ENCODE measurements at regions not wholly inside any gene's neighbourhood (a gene's known extent, or its start where the extent isn't known, plus 50 kb on each side); places are given as distances from the start of the nearest gene placed in this dataset.

DNA sequence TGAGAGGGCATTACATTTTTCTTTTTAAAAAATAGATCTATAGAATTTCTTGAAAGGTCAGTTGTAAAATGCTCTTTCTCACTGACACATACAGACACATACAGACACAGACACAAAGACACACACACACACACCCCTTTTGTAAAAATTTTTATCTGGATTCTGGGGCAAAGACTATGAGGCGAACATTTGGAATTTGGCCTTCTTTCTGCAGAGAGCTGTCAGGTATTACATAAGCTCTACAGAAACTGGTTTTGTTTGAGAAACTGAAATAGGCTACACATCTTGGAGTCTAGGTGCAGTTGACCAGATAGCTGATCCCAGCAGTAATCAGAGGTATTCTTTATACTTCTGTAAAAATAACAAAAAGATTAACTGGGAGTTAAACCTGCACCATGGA, 315.9 kb upstream of the RPS23 start:
- TF ChIP-seq, protein P1, sequence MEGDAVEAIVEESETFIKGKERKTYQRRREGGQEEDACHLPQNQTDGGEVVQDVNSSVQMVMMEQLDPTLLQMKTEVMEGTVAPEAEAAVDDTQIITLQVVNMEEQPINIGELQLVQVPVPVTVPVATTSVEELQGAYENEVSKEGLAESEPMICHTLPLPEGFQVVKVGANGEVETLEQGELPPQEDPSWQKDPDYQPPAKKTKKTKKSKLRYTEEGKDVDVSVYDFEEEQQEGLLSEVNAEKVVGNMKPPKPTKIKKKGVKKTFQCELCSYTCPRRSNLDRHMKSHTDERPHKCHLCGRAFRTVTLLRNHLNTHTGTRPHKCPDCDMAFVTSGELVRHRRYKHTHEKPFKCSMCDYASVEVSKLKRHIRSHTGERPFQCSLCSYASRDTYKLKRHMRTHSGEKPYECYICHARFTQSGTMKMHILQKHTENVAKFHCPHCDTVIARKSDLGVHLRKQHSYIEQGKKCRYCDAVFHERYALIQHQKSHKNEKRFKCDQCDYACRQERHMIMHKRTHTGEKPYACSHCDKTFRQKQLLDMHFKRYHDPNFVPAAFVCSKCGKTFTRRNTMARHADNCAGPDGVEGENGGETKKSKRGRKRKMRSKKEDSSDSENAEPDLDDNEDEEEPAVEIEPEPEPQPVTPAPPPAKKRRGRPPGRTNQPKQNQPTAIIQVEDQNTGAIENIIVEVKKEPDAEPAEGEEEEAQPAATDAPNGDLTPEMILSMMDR (IDR thresholded peaks at IDR 0.05; ENCODE audit: extremely low read depth, insufficient read depth, missing control alignments) = no peak
- in situ Hi-C loops (cut with MboI; ENCODE audit: low pct_unique_long_range_greater_than_20kb, low sequenced_read_pairs, unreplicated experiment) = no loop called here
- DNase-seq (ENCODE audit: low spot score) = no peak

GRCh38 chr5:82593481-82593880, 315.3 kb upstream of the RPS23 start:
- no peak for DNase-seq (ENCODE audit: low spot score)
- in situ Hi-C loops (cut with MboI; ENCODE audit: low pct_unique_long_range_greater_than_20kb, low sequenced_read_pairs, unreplicated experiment) = no loop called here
- TF ChIP-seq, protein P1 (IDR thresholded peaks at IDR 0.05; ENCODE audit: extremely low read depth, insufficient read depth, missing control alignments) = no peak

GRCh38 chr5:82591021-82591515, 312.9 kb upstream of the RPS23 start:
- no peak for DNase-seq (ENCODE audit: low spot score)
- TF ChIP-seq, protein P1 (IDR thresholded peaks at IDR 0.05; ENCODE audit: extremely low read depth, insufficient read depth, missing control alignments) = no peak
- in situ Hi-C loops (cut with MboI; ENCODE audit: low pct_unique_long_range_greater_than_20kb, low sequenced_read_pairs, unreplicated experiment) = no loop called here

DNA sequence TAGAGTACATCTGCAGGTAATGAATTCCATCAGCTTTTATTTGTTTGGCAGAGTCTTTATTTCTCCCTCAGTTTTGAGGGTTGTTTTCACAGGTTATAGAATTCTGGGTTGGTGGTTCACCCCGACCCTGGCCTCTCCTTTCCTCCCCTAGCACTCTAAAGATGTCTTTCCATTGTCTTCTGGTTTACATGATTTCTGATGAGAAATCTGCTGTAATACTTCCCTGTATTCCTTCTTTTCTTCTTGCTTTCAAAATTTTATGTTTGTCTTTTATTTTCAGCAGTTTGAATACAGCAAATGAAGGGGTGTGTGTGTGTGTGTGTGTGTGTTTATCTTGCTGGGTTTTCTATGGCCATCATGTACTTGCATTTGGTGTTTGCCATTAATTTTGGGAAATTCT, 312.0 kb upstream of the RPS23 start:
- no peak for DNase-seq (ENCODE audit: low spot score)
- TF ChIP-seq, protein P1 (IDR thresholded peaks at IDR 0.05; ENCODE audit: extremely low read depth, insufficient read depth, missing control alignments) = no peak
- in situ Hi-C loops (cut with MboI; ENCODE audit: low pct_unique_long_range_greater_than_20kb, low sequenced_read_pairs, unreplicated experiment) = no loop called here

GRCh38 chr5:82586661-82587310, 308.6 kb upstream of the RPS23 start:
- DNase-seq (ENCODE audit: low spot score) = no peak
- TF ChIP-seq, protein P1 (IDR thresholded peaks at IDR 0.05; ENCODE audit: extremely low read depth, insufficient read depth, missing control alignments) = no peak
- in situ Hi-C loops (cut with MboI; ENCODE audit: low pct_unique_long_range_greater_than_20kb, low sequenced_read_pairs, unreplicated experiment) = no loop called here

GRCh38 chr5:82586181-82586580, 308.0 kb upstream of the RPS23 start:
- DNase-seq (ENCODE audit: low spot score) = no peak
- TF ChIP-seq, protein P1 (IDR thresholded peaks at IDR 0.05; ENCODE audit: extremely low read depth, insufficient read depth, missing control alignments) = no peak
- in situ Hi-C loops (cut with MboI; ENCODE audit: low pct_unique_long_range_greater_than_20kb, low sequenced_read_pairs, unreplicated experiment) = no loop called here
